GM19397 (cell line): ENCODE measurements at regions not wholly inside any gene's neighbourhood (a gene's known extent, or its start where the extent isn't known, plus 50 kb on each side); places are given as distances from the start of the nearest gene placed in this dataset.

Experiments used
- ATAC-seq: cut with Tn5 transposase; IDR thresholded peaks from one replicate; pipeline ENCODE4 v1.9.1; 2021; ENCODE audit warnings: mild to moderate bottlenecking, moderate library complexity; ENCODE audit not compliant: unreplicated experiment

DNA sequence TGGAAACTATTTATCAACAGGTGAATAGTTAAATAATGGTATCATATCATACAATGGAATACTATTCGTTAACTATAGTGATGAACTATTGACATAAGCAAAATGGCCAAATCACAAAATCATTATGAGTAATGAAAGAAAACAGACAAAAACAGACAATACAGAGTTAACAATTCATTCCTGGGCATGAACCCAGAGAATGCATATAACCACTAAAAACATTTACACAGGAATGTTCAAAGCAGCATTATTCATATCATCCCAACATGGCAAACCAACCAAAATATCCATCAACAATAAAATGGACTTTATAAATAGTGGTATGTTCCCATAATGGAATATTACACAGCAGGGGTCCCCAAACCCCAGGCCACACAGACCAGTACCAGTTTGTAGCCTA, 131.2 kb upstream of the CYP1B1 start:
- ATAC-seq: no peak

DNA sequence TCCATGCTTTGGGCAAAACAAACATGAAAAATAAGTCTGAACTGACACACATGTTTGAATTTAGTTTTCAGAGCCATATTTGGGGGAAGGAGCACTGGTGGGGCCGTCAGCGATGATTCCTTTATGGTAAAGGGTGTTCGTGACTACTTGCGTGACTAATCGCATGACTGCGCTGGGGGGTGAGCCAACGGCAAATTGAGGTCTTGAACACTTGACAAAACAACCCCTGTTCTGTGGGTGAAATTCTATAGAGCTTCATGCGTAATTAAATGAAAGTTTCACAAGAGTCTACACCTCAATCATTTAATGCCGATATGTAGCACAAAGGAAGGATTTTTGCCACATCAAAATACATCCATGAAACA, 127.5 kb upstream of the CYP1B1 start:
- no peak for ATAC-seq

DNA sequence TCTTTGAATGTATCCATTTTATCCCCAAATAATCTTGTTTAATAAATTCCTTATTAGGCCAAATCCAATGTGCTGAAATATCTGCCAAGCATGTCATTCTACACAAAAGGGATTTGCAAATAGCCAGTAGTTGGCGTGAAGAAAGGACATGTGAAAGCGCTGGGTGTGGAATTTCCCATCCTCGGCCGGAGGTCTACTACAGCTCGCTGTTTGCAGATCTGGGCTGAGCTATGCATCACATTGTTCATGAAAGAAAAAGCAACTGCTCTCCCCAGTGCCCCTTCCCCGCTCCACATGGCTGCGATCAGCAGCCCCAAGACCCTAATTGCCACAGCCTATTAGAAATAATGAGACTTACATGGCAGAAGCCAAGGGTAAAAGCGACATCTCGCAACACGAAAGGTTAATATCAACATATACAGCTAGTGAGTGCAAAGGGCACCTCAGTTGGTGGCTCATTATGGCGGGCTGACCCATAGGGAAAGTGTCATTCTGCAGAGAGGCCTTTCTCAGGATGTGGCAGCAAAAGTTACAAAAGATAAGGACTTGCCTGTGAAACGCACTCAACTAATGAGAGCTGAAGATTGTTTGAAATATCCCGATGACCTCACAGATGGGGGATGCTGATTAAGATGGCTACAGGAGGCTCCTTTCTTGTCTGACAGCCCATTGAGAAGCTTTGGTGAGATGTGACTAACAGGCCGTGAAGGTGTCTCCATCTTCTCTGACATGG, 126.9 kb upstream of the CYP1B1 start:
- no peak for ATAC-seq

DNA sequence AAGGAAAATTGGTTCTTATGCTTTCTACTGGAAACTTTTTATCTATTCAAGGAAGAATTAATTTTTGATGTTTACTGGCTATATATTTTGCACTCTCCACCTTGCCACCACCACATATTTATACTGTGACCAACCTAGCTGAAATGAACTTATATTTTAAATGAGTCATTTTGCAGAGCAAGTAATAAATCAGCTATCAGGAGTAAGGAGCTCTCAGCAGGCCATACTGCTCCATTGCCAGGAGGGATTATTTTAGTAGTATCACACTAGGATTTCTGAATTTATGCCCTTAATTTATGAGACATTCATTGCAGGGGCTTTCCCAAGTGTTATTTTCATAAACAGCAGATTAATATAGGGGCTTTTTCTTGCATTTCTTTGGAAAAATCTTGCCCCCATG, 125.8 kb upstream of the CYP1B1 start:
- no peak for ATAC-seq

DNA sequence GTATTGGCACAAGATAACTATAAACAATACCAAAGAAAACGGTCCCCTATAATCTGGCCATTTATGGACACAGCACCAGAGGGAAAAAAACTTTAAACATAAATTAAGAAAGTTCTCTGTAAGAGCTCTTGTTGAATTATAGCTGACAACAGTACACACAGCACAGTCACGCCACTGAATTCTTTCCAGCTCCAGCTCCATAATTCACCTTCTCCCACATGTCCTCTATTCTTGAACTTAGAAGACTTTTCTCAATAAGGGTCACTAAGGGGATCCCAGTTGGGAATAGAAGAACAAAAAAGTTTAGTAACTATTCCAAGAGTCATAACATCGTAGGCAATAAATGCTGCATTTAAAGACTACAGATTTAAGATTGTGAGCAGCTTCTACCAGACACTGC, 124.6 kb upstream of the CYP1B1 start:
- ATAC-seq: no peak

DNA sequence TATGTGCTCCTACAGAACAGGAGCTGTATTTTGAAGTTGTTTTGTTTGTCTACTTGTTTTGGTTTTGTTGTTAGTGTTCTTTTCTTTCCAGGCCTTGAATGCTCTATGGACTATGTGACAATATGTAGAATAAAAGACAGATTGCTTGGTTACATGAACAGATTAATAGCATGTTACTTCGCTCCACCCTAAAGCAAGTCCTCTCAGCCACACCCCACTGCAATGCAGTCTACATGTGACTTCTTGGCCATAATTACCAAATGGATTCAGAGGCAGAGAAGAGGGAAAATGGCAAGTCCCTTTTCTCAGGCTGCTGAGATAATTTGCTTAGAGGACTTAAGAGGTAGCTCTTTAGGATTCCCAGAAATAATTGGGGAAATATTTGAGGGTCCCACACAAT, 123.2 kb upstream of the CYP1B1 start:
- ATAC-seq: no peak

DNA sequence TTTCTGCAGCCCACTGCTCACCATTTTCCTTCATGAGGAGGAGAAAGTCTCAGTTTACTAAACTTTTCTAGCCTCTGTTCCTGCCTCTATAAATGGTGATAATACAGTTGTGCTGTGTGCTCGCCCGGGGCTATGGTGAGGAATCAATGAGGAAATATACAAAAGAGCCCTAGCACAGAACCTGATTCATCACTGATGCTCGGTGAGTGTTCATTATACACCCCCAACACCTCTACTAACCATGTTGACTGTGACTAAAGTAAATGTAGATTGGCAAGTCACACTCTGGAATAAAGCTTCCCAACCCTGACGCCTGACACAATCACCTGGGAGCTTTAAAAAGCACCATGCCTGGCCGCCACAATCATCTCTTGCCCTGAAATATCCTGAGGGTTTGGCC, 118.8 kb upstream of the CYP1B1 start:
- ATAC-seq: no peak

DNA sequence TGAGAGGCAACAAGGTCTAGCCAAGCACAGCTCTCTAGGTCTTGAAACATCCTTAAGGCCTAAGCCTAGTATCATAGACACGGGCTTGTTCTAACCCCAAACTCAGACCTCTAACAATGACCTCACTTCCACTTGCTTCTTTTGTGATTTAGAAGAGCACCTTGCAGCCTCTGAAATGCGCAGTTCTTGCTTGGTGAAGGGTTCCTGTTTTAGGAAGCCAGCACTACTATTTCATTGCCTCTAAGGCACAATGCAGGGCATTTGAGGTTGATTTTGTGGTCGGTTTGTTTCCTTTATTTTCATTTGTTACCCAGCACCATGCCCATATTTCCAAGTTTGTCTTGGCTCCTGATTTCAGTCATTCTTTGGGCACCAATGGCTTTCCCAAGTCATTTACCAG, 117.0 kb upstream of the CYP1B1 start:
- ATAC-seq: no peak

DNA sequence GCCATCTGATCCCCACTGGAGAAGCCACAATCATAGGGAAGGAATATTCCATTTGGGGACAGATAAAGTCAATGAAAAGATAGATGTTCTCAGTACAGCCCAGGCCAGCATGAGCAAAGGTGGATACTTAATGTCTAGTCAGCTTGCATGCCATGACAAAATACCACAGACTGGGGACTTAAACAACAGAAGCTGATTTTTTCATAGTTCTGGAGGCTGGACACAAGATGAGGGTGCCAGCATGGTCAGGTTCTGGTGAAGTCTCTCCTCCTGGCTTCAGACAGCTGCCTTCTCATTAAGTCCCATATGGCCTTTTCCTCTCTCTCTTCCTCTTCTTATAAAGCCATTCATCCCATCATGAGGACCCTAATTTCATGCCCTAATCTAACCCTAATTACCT, 116.1 kb upstream of the CYP1B1 start:
- no peak for ATAC-seq

DNA sequence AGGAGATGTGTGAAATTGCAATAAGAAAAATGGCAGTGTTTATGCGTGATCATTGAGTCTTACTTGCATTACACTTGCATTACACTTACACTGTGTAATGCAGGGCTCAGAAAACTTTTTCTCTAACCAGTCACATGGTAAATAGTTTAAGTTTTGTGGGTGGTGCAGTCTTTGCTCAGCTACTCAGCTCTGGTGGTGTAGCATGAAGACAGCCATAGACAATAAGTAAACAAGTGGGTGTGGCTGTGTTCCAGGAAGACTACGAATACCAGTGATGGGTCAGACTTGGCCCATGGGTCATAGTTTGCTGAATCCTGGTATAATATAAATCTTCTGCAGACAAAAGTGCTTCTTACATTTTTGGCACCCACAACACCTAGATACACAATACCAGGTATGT, 115.6 kb upstream of the CYP1B1 start:
- no peak for ATAC-seq

DNA sequence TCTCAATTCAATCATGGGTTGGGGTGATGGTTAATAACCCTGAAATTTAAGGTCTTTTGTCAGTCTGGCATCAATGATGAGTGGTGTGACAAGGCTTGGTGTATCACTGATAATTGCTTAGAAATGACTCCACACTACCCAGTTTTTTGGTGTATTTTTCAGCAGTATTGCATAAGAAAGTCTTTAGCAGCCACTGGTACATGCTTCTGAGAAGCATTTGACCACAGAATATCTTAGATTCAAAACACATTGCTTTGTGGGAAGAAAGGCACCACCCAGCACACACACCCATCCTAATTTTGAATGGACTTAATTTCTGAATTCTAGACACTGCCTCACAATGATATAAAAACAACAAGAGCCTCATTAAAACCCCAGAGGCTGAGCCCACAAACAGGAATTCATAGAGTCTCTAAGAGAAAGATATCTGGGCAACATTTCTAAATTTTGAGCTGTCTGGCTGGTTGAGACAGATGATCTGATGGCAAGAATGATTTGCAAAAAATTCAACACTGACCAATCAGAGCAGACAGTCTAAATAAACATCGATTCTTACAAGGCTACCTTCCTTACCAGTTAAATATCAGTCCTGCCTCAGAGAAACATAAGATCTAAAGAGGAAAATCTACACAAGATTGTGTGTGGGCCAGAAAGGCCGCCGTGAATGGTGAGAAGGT, 114.7 kb upstream of the CYP1B1 start:
- ATAC-seq: no peak

DNA sequence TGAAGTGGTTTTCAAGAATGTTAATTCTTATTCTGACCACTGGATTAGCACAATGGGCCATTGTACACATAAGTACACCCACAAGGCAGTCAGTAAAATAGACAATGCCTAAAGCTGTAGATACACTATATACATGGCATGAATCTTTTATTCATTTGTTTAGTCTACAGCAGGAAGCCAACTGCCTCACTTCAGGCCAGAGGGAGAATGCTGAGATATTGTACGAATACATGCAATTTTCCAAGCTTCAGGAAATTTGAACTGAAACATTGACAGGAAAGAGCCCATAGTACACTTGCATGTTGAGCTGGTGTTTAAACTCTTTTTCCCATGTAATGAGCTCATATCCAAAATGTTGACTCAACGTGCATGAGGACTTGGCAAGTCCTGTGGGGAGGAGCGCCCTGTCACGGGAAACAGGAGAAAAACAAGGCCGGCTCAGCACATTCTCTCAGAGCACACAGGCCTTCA, 111.6 kb upstream of the CYP1B1 start:
- no peak for ATAC-seq

DNA sequence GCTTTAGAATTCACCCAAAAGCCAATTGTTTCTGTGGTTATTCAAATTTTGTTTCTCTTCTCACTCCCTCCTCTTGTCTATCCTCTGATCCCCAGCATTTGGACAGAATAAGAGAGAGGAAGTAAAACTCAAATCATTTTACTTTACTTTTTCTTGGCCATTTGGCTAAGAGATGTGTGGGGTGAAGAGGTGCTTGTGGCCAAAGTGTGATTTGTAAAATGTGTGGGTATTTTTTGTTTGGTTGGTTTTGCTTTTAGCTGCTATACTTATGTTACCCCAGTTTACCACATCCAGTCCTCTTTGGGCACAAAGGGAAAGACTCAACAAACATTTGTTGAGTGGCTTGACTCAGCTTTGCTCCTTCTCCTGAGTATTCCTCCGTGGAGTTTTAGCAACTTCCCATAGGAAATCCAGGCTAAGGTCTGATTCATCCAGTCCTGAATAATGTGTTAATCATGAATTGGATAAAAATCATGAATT, 109.1 kb upstream of the CYP1B1 start:
- ATAC-seq: peak; percentile 89

DNA sequence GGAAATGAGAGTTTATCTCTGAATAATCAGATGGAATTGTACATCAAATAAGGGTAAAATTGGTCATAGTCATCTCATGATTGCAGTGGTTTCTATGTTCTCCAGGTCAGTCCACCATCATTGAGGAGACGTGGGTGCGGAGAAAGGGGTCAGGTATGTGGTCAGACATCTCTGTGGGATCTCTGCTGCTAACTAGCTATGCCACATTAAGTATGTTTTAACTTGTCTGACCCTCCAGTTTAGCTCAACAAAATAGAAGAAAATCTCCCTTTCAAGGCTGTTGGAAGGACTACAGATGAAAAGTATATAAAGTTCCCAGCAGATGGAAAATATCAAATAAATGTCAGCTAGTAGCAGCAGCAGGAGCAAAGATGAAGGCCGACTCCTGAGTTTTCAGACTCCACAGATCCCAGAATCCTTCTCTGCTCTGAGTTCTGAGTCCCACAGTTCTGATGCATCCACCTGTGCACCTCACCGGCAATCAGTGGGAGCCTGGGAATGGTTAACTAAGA, 106.6 kb upstream of the CYP1B1 start:
- no peak for ATAC-seq

DNA sequence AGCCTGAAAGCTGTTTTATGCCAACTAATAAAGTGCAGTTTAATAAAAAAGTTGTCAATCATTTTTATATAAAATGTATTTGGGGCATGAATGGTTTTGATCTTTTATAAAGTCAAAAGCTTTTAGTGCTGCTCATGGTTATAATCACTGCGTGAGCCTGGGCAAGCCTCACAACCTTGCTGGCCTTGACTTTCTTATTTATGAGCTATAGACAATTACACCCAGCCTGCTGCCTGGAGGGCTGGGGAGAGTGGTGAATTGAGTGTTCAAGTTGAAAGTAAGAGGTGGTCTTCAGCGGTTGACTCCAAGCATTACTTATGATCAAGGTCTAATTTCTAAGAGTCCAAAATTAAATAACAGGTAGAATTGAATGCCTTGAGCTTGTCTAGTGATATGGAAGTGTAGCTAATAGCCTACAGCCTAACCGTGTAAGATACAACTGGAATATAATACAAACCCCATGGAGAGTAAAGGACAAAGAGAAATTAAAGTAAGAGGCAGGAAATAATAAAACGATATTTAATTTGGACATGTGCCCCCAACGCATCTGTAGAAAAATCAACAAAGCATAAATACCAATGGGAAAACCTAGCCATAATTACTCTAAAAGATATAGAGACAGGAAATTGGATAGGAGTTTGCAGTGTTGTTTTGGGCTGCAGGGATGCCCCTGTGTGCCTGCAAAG, 106.0 kb upstream of the CYP1B1 start:
- ATAC-seq: no peak

DNA sequence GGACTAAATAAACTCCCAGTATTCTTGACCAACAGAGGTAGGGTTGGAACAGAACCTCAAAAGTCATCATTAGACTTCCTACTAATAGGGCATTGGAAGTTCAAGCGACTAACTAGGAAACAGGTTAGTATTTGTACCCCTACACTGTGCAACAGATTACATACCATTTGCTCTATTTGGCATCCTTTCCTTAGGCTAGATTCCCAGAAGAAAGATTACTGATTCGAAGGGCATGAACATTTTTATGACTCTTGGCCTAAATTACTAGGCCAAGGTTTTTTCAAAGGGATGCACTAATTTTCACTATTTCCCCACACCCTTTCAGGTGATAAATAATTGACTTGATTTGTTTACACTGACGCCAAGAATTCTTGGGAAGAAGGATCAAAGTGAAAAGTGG, 104.8 kb upstream of the CYP1B1 start:
- no peak for ATAC-seq

DNA sequence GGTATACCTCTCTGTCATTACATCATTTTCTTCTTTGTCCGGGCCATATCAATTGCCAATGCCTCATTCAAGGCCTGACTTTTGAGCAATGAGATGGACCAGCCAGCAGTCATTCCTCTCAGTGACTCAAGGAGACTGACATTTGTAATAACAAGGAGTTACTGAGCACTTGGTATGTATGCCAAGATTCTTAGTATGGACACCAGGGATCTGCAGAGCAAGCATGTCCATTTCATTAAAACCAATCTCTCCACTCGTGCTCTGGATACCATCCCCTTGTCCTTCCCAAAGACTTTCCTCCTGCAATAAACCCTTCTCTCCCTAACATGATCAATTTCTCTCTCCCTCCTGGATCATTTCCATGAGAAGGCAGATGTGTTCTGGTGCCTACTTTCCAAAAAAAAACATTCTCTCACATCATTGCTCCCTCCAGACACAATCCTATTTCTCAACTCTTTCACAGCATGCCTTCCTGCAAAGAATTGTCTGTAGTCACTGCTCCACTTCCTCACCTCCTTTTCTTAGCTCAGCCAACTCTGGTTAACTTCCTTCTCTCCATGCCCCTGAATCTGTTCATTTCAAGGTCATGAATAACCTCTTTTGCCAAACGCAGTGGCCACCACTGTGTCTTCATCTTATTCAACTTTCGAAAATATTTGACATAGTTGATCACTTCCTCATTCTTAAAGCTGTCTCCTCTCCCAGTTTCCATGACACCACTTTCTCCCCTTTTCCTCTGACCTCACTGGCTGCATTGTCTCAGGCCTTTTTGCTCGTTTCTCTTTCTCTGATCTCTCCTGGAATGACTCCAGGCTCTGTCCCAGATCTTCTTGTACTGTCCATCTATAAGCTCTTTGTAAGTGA, 102.8 kb upstream of the CYP1B1 start:
- no peak for ATAC-seq

DNA sequence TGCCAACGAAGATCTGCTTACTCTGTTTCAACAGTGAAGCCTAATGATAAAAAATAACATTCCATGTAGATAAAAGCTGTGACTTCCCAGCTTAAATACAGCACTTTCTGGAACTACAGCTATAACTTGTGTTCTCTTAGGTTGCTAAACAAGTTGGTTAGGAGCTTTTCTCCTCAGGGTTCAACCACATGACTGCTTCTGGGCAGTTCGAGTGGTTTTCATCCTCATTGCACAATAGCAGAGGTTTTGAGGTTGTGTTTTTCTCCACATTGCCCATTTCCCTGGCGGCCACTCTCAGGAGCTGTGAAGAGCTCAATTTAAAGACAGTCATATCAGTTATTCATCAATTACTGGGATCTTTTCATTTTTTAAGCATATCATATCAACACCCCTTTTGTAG, 102.2 kb upstream of the CYP1B1 start:
- ATAC-seq: no peak

DNA sequence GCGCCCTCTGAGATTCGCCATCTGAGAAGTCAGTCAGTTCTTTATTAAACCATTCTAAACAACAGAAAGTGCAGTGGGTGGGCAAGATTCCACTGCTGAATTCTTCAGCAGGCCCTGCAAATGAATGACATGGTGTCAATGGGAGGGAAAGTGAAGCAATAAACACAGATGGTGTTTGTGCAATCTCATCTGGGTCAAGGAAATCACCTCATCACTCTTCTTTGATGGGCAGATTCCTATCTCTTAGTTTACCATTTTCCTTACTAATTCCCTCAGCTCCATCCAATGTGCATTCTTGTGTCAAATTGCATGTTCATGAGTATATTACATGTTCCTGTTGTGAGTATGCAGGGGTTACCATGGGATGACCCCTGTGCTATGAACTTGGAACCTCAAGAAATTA, 100.7 kb upstream of the CYP1B1 start:
- ATAC-seq: no peak

DNA sequence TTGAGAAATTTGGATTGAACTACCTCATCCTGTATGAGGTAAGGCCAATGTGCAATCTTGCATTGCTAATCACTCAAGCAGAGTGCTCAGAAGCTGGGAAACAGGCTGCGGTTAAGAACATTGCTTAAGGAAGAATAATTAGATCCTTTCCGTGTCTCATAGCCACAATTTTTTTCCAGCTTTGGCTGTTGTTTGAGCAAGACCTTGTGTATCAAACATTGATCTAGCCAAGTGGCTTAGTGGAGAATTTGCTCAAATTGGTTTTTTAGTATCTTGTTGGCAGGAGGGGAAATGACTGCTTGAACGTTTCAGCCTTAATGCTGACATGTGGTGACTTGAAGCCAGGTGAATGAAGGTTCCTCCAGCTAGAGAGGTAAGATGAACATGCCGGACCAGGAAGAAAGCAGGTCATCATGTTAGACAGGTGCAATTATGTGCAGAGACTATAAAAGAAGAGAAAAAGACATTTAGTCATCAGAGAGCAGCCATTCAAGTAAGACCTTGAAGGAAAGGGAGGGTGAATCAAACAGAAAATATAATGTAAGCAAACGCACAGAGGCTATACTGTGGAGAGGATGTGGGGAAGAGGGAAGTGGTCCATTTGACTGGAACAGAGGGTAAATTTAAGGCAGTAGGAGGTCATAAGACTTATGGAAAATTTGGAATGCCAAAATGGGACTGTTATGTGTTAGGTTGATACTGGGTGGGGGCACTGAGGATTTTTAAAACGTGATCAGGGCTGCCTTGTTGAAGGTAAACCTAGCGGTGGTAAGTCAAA, 98.9 kb upstream of the CYP1B1 start:
- no peak for ATAC-seq
